GM23248 (cell line): ENCODE measurements at regions not wholly inside any gene's neighbourhood (a gene's known extent, or its start where the extent isn't known, plus 50 kb on each side); places are given as distances from the start of the nearest gene placed in this dataset.

Experiments
- EZH2 ChIP-seq: fragments of 200-600 bp; sonication (generic); IDR thresholded peaks from 2 replicates; pipeline ENCODE4 v1.6.1; 2018; ENCODE audit warnings: antibody characterized with exemption, mild to moderate bottlenecking; ENCODE audit not compliant: insufficient read depth, poor library complexity, severe bottlenecking
- EZH2phosphoT487 ChIP-seq: fragments of 200-600 bp; sonication (generic); IDR thresholded peaks from 2 replicates; pipeline ENCODE4 v1.6.1; 2018; ENCODE audit warnings: antibody characterized with exemption, moderate library complexity, mild to moderate bottlenecking, low read depth; ENCODE audit not compliant: insufficient read depth

DNA sequence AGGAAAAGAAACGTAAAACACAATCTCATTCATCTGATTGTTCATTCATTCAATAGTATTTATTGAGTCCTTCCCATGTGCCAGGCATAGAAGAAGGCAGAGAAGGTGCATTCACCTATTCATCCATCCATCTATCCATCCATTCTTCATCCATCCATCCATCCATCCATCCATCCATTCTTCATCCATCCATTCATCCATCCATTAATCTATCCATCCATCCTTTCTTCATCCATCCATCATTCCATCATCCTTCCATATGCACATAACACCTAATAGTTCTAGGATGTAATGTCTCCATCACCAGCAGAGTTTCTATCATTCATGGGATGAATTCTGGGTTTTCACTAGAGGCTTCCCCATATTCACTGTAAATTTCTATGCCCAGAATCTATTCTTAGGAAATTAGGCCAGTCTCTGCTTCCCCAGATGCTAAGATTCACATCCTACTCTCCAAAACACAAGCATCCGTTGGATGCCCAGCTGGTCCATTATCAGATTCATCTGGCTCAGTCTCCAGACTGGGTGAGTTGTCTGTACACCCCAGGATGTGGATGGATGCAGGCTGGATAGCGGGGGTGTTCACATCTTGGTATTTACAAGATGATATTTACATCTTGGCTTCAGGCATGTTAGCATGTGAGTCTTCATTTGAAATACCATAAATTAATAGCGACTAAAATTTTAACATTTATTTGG lies 517.7 kb upstream of the SULF2 start:
- no peak for TF ChIP-seq EZH2phosphoT487
- TF ChIP-seq EZH2: no peak
